ENCODE measurements at regions not wholly inside any gene's neighbourhood (a gene's known extent, or its start where the extent isn't known, plus 50 kb on each side); places are given as distances from the start of the nearest gene placed in this dataset.

GRCh38 chr5:6084376-6084775 is 294.0 kb downstream of the MED10 start:
- no peak overlapping the region for H2BK12ac ChIP-seq (ENCODE audit: insufficient read length, low read depth, low read length)
- H4K20me1 ChIP-seq (ENCODE audit: control insufficient read depth, insufficient read depth, insufficient read length) = no peaks in the 10 kb centered on the region
- Mint-ChIP-seq H3K27me3 (ENCODE audit: low read depth) (no peaks in the 10 kb centered on the region; the same call in 1 of the 2 replicates), H3K9me3 (no peaks in the 10 kb centered on the region; a peak in 2 of 5 replicates), H3K27ac (no peak overlapping the region), H3K4me1 (peaks cover 4 to 8% of the 10 kb centered on the region in 2 experiments; a peak in 2 of 4 replicates), H3K36me3 (ENCODE audit: insufficient read depth in 1 of 3, low read depth in 3 of 3) (no peaks in the 10 kb centered on the region), H3K4me3 (no peak overlapping the region)
- H3K18ac ChIP-seq (ENCODE audit: insufficient read length, low read depth, low read length) = no peak overlapping the region
- DNase-seq = no peak
- no peaks in the 10 kb centered on the region for H3K79me1 ChIP-seq (ENCODE audit: insufficient read depth, low read depth, low read length, poor library complexity, severe bottlenecking)
- H3K23me2 ChIP-seq (ENCODE audit: insufficient read length, low read depth, low read length, poor library complexity, severe bottlenecking) = no peaks in the 10 kb centered on the region
- no peaks in the 10 kb centered on the region for H3K27me3 ChIP-seq (ENCODE audit: insufficient read depth, low read length)
- no peak overlapping the region for H2BK5ac ChIP-seq (ENCODE audit: insufficient read length, low read length)
- H2AFZ ChIP-seq (ENCODE audit: low read length) = no peak overlapping the region
- no peak overlapping the region for H2BK20ac ChIP-seq (ENCODE audit: low read depth, low read length, poor library complexity, severe bottlenecking)
- no peak overlapping the region for H3T11ph ChIP-seq (ENCODE audit: low read length)
- no peak overlapping the region for H3K23ac ChIP-seq (ENCODE audit: insufficient read length, low read depth, low read length)
- no peak overlapping the region for H2BK120ac ChIP-seq (ENCODE audit: low read depth, low read length, poor library complexity, severe bottlenecking)
- H4K5ac ChIP-seq (ENCODE audit: insufficient read length, low read depth, low read length) = no peak overlapping the region
- no peak overlapping the region for H3K4ac ChIP-seq (ENCODE audit: low read depth, low read length)
- no peak overlapping the region for H3K56ac ChIP-seq (ENCODE audit: insufficient read length, low read depth, low read length)
- H3K27ac ChIP-seq (ENCODE audit: insufficient read length, low read depth, low read length) = no peak overlapping the region
- no peaks in the 10 kb centered on the region for H3K9me3 ChIP-seq (ENCODE audit: control insufficient read depth, low read depth, low read length)
- no peak overlapping the region for H4K8ac ChIP-seq (replicated peaks; ENCODE audit: insufficient read length, low read depth, low read length)
- no peak for TF ChIP-seq CTCF (conservative IDR thresholded peaks at IDR 0.05)
- no peak overlapping the region for H2AK5ac ChIP-seq (ENCODE audit: insufficient read length, low read length)
- H3K4me2 ChIP-seq (ENCODE audit: insufficient read depth, insufficient read length, low read length) = no peak overlapping the region
- no peak overlapping the region for H3K14ac ChIP-seq (ENCODE audit: insufficient read depth, low read length)
- peaks cover 4% of the 10 kb centered on the region; the same call in 1 of the 2 replicates for H3K4me1 ChIP-seq (ENCODE audit: insufficient read depth, low read length)
- H4K91ac ChIP-seq (ENCODE audit: insufficient read length, low read depth, low read length) = no peak overlapping the region
- no peak overlapping the region for H2BK15ac ChIP-seq (ENCODE audit: low read depth, low read length)
- H3K9ac ChIP-seq (ENCODE audit: extremely low read depth, insufficient read length, low read length) = no peak overlapping the region
- no peaks in the 10 kb centered on the region for H3K79me2 ChIP-seq (ENCODE audit: insufficient read depth, low read length)
- WGBS (ENCODE audit: extremely low coverage, insufficient read length, low lambda C conversion rate) = no CpG with 5 or more reads among the region's 8 CpGs
